GM12878 (cell line): ENCODE measurements at regions not wholly inside any gene's neighbourhood (a gene's known extent, or its start where the extent isn't known, plus 50 kb on each side); places are given as distances from the start of the nearest gene placed in this dataset.

Source experiments
- ATAC-seq: fragments of 200-7000 bp; cut with Tn5 transposase; 3 replicates; pipeline ENCODE4 v1.9.1; 2020; ENCODE audit warnings: mild to moderate bottlenecking, moderate library complexity
- BruUV-seq: library from RNA; stranded (reverse); fragments of 400-500 nt; replicated peaks from 2 replicates; lab custom pipeline; 2021; lab: Mats Ljungman, UMichigan
- CTCF ChIA-PET: fragments of 300-600 bp; sonication (Branson Sonifier 250); formaldehyde crosslinking; extraction: SDS; loops from one replicate; lab custom pipeline; 2021; ENCODE audit warnings: inconsistent platforms; lab: Yijun Ruan, JAX
- POLR2A ChIA-PET: fragments of 350-600 bp; formaldehyde crosslinking; extraction: SDS; loops from one replicate; lab custom pipeline; 2021; ENCODE audit warnings: inconsistent platforms; lab: Charles Lee
- RAD21 ChIA-PET: fragments of 300-600 bp; sonication (Branson Sonifier 250); formaldehyde crosslinking; loops from one replicate; lab custom pipeline; 2023; ENCODE audit warnings: antibody characterized with exemption; ENCODE audit not compliant: unreplicated experiment; lab: Charles Lee
- SMC1A ChIA-PET: fragments of 300-600 bp; sonication (Branson Sonifier 250); formaldehyde crosslinking; loops from one replicate; lab custom pipeline; 2023; ENCODE audit not compliant: unreplicated experiment, uncharacterized antibody; lab: Charles Lee
- DNase-seq: peaks from one replicate; pipeline ENCODE4 v3.0.0-alpha.2; 2011; ENCODE audit warnings: low read depth, low spot score
- FAIRE-seq: peaks from 3 replicates; lab custom pipeline; 2011; peaks lifted over from hg19 to GRCh38; lab: Jason Lieb, UNC
- H2AFZ ChIP-seq: 2 replicates; pipeline ENCODE4 v1.6.0; 2011; ENCODE audit warnings: low read depth, low read length, control low read depth; ENCODE audit not compliant: control insufficient read depth
- H3K27ac ChIP-seq: 2 replicates; pipeline ENCODE4 v1.5.1; 2011; ENCODE audit warnings: control low read depth; ENCODE audit not compliant: control insufficient read depth, insufficient read depth
- H3K27me3 ChIP-seq, 2 experiments: replicated peaks in 1 of 2; 2 replicates each; pipeline versions ENCODE4 v1.6.0 to v1.6.1; 2011; ENCODE audit warnings: low read length in 1 of 2; ENCODE audit not compliant: control insufficient read depth in 2 of 2, insufficient read depth in 2 of 2
- H3K36me3 ChIP-seq, 2 experiments: 2 replicates each; pipeline ENCODE4 v1.5.1; 2011; ENCODE audit warnings: low read length in 1 of 2; ENCODE audit not compliant: control insufficient read depth in 2 of 2, insufficient read depth in 2 of 2
- H3K4me1 ChIP-seq: 2 replicates; pipeline ENCODE4 v1.6.1; 2011; ENCODE audit warnings: mild to moderate bottlenecking, low read length, moderate library complexity, mixed read lengths; ENCODE audit not compliant: control insufficient read depth, insufficient read depth
- H3K4me2 ChIP-seq: 2 replicates; pipeline ENCODE4 v1.6.0; 2011; ENCODE audit warnings: control low read depth; ENCODE audit not compliant: control insufficient read depth, insufficient read depth
- H3K4me3 ChIP-seq: fragments of 200-600 bp; sonication (generic); 2 replicates; pipeline ENCODE4 v1.5.1; 2016
- H3K79me2 ChIP-seq: 2 replicates; pipeline ENCODE4 v1.6.0; 2011; ENCODE audit warnings: low read length; ENCODE audit not compliant: control insufficient read depth, insufficient read depth
- H3K9ac ChIP-seq: 2 replicates; pipeline ENCODE4 v1.8.0; 2011; ENCODE audit warnings: low read length, control low read depth, mixed read lengths; ENCODE audit not compliant: control insufficient read depth, insufficient read depth
- H3K9me3 ChIP-seq: replicated peaks from 3 replicates; pipeline ENCODE4 v1.5.1; 2011; ENCODE audit warnings: mild to moderate bottlenecking, low read length; ENCODE audit not compliant: control insufficient read depth, insufficient read depth
- H4K20me1 ChIP-seq: 2 replicates; pipeline ENCODE4 v1.6.0; 2011; ENCODE audit not compliant: control insufficient read depth, insufficient read depth
- ASH2L ChIP-seq: fragments of 300-600, 200-600 bp; sonication (generic); IDR thresholded peaks from 2 replicates; pipeline ENCODE4 v1.6.1; 2017; ENCODE audit warnings: low read depth, mild to moderate bottlenecking, borderline replicate concordance
- BMI1 ChIP-seq: fragments of 450-650 bp; IDR thresholded peaks from 2 replicates; pipeline ENCODE4 v1.6.1; 2016; ENCODE audit warnings: mild to moderate bottlenecking, moderate library complexity, borderline replicate concordance
- CHD2 ChIP-seq: IDR thresholded peaks from 2 replicates; pipeline ENCODE4 v1.6.1; 2011; ENCODE audit warnings: low read depth, low read length, improper control_type of control experiment, borderline replicate concordance
- EP300 ChIP-seq, 2 experiments: fragments of 150-350 bp in 1 of 2; IDR thresholded peaks; 2 replicates each; pipeline ENCODE4 v1.6.1; 2011 to 2012; ENCODE audit warnings: low read depth in 2 of 2, low read length in 2 of 2, borderline replicate concordance in 1 of 2, improper control_type of control experiment in 1 of 2, inconsistent platforms in 1 of 2; ENCODE audit not compliant: control insufficient read depth in 1 of 2
- LARP7 ChIP-seq: fragments of 450-650 bp; IDR thresholded peaks from 2 replicates; pipeline ENCODE4 v1.6.1; 2017; ENCODE audit warnings: mild to moderate bottlenecking
- NBN ChIP-seq: fragments of 450-650 bp; IDR thresholded peaks from 2 replicates; pipeline ENCODE4 v1.6.1; 2016
- RAD21 ChIP-seq: IDR thresholded peaks from 2 replicates; pipeline ENCODE4 v1.6.1; 2011; ENCODE audit warnings: mild to moderate bottlenecking, low read depth, low read length, moderate library complexity; ENCODE audit not compliant: insufficient read depth
- RUNX3 ChIP-seq: IDR thresholded peaks from 2 replicates; pipeline ENCODE4 v1.6.1; 2012; ENCODE audit warnings: low read length, inconsistent platforms
- SMAD1 ChIP-seq: fragments of 450-650 bp; IDR thresholded peaks from 2 replicates; pipeline ENCODE4 v1.6.1; 2018; ENCODE audit warnings: mild to moderate bottlenecking, low read depth; ENCODE audit not compliant: partially characterized antibody
- SREBF2 ChIP-seq: IDR thresholded peaks from 2 replicates; pipeline ENCODE4 v1.6.1; 2012; ENCODE audit warnings: mild to moderate bottlenecking, low read length
- STAT1 ChIP-seq: fragments of 450-650 bp; conservative IDR thresholded peaks from 2 replicates; pipeline ENCODE4 v1.6.1; 2014; ENCODE audit warnings: antibody characterized with exemption, mild to moderate bottlenecking
- SUPT20H ChIP-seq: IDR thresholded peaks from 2 replicates; pipeline ENCODE4 v1.6.1; 2011; ENCODE audit warnings: low read depth, mild to moderate bottlenecking, low read length, moderate library complexity, borderline replicate concordance; ENCODE audit not compliant: control insufficient read depth
- TARDBP ChIP-seq: IDR thresholded peaks from 2 replicates; pipeline ENCODE4 v1.6.1; 2016; ENCODE audit warnings: borderline replicate concordance
- TCF12 ChIP-seq: IDR thresholded peaks from 2 replicates; pipeline ENCODE4 v1.6.1; 2011; ENCODE audit warnings: low read depth, mild to moderate bottlenecking, low read length
- ZBTB4 ChIP-seq: fragments of 450-650 bp; formaldehyde crosslinking; IDR thresholded peaks from 2 replicates; pipeline ENCODE4 v1.4.0; 2022; ENCODE audit warnings: mild to moderate bottlenecking, moderate library complexity
- WGBS: methylation state at CpG from one replicate; pipeline ENCODE4 v1.1.6; 2016; ENCODE audit warnings: low lambda C conversion rate; ENCODE audit not compliant: insufficient replicate concordance, insufficient coverage; ENCODE audit errors: missing lambda C conversion rate; 5-methylcytosine and 5-hydroxymethylcytosine counted together
- in situ Hi-C: fragments of 300-500 bp; cut with MboI; formaldehyde crosslinking; loops from 9 replicates; pipeline ENCODE4 v1.14.3; 2018; ENCODE audit warnings: mixed read lengths
- intact Hi-C: fragments of 100-400 bp; cut with micrococcal nuclease; formaldehyde crosslinking; loops from one replicate; pipeline ENCODE4 v1.14.2; 2022; ENCODE audit not compliant: unreplicated experiment

DNA sequence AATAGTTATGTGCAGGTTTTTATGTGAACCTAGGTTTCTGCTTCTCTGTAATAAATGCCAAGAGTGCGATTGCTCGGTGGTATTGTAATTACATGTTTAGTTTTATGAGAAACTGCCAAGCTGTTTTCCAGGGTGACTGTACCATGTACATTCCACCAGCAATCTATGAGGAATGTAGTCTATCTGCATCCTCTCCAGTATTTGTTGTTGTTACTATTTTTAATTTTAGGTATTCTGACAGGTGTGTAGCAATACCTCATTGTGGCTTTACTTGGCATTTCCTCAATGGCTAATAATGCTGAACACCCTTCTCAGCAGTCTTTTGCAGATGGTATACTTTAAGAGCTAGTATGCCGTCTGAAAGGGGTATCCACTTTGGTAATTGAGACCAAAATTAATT, 142.1 kb downstream of the BMP2 start:
- Histone ChIP-seq H3K4me2 (no peak overlapping the region), H3K9ac (no peak overlapping the region), H3K27me3 (no peaks in the 10 kb centered on the region), H4K20me1 (no peaks in the 10 kb centered on the region), H3K79me2 (no peaks in the 10 kb centered on the region), H3K4me1 (no peaks in the 10 kb centered on the region), H2AFZ (no peak overlapping the region), H3K27ac (no peak overlapping the region), H3K36me3 (no peaks in the 10 kb centered on the region), H3K9me3 (no peaks in the 10 kb centered on the region), H3K4me3 (no peak overlapping the region)
- intact Hi-C loops (no loop called here), in situ Hi-C loops (no loop called here)
- BruUV-seq = no TSS peak
- ATAC-seq = no peak
- ChIA-PET POLR2A (interaction anchor here (0.9 to 2.9 kb wide), 9 partner anchors 8 to 72 kb away, joined by 3 to 14 read pairs (median 4); no protein-coding TSS in a partner anchor), SMC1A (interaction anchor here (0.7 to 19.4 kb wide), 12 partner anchors 7 to 74 kb away, joined by 3 to 370 read pairs (median 6); no protein-coding TSS in a partner anchor), RAD21 (interaction anchor here (1.0 to 4.0 kb wide), 4 partner anchors 11 to 64 kb away, joined by 3 to 20 read pairs (median 4); no protein-coding TSS in a partner anchor), CTCF (interaction anchor here (1.1 to 1.4 kb wide), 5 partner anchors 8 to 133 kb away, joined by 3 read pairs; no protein-coding TSS in a partner anchor)
- no peak for FAIRE-seq
- WGBS = 33% methylated on average over 3 of the region's 3 CpGs
- TF ChIP-seq ASH2L = no peak
- no peak for DNase-seq

DNA sequence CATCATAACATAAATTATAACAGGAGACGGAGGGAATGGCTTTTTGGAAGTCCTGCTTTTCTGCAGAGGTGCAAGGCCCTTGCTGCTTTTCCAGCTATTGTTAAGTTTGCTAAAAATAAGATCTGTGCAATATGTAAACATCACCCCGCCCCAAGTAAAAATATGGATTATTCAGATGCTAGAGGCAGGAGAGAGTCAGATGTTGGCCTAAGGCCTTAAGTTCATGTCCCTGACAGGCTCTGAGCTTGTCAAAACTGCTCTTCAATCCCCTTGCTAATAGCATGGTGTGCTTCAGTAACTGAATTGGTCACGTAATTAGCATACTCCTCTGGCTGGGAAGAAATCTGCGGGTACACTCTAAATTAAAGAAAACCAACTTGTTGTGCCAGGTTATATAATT, 147.5 kb downstream of the BMP2 start:
- Histone ChIP-seq H3K27me3 (no peaks in the 10 kb centered on the region), H3K4me3 (no peak overlapping the region), H3K4me2 (no peak overlapping the region), H2AFZ (no peak overlapping the region), H3K9ac (no peak overlapping the region), H3K27ac (no peak overlapping the region), H3K9me3 (no peaks in the 10 kb centered on the region), H3K4me1 (no peaks in the 10 kb centered on the region), H3K36me3 (no peaks in the 10 kb centered on the region), H3K79me2 (no peaks in the 10 kb centered on the region), H4K20me1 (no peaks in the 10 kb centered on the region)
- peak; percentile 47 for ATAC-seq
- POLR2A ChIA-PET = interaction anchor here (0.6 to 4.2 kb wide), 12 partner anchors 8 to 147 kb away, joined by 3 to 18 read pairs (median 5); no protein-coding TSS in a partner anchor
- SMC1A ChIA-PET = interaction anchor here (0.8 to 19.4 kb wide), 18 partner anchors 7 to 361 kb away, joined by 3 to 370 read pairs (median 12); no protein-coding TSS in a partner anchor
- no peak for FAIRE-seq
- intact Hi-C loops (no loop called here), in situ Hi-C loops (no loop called here)
- 25% methylated on average over 4 of the region's 4 CpGs for WGBS
- RAD21 ChIA-PET = interaction anchor here (0.5 to 9.5 kb wide), 20 partner anchors 10 to 1943 kb away, joined by 3 to 197 read pairs (median 4); no protein-coding TSS in a partner anchor
- BruUV-seq = no TSS peak
- DNase-seq = no peak
- CTCF ChIA-PET = interaction anchor here (0.9 to 3.6 kb wide), 10 partner anchors 10 to 74 kb away, joined by 3 to 17 read pairs (median 4); no protein-coding TSS in a partner anchor
- no peak for TF ChIP-seq SUPT20H
- TF ChIP-seq SMAD1 = no peak
- no peak for TF ChIP-seq RUNX3
- no peak for TF ChIP-seq TARDBP
- TF ChIP-seq SREBF2 = no peak
- no peak for TF ChIP-seq CHD2
- no peak for TF ChIP-seq EP300 (IDR thresholded peaks at IDR 0.05; ENCODE audit: borderline replicate concordance in 1 of 2, control insufficient read depth in 1 of 2, low read depth in 2 of 2, low read length in 2 of 2)
- no peak for TF ChIP-seq LARP7
- no peak for TF ChIP-seq NBN
- TF ChIP-seq ZBTB4 (CRISPR knock-in tag) = no peak
- no peak for TF ChIP-seq STAT1
- no peak for TF ChIP-seq BMI1
- TF ChIP-seq TCF12 = no peak
- TF ChIP-seq RAD21 = no peak
